ENCODE measurements at regions not wholly inside any gene's neighbourhood (a gene's known extent, or its start where the extent isn't known, plus 50 kb on each side); places are given as distances from the start of the nearest gene placed in this dataset.
"Not testable (repeated sequence)": the region's sequence is repeated elsewhere in the genome, so short reads cannot be mapped to it uniquely, and the experiment has no call there.

GRCh38 chr7:81111781-81112540 is 193.1 kb upstream of the SEMA3C start:
- DNase-seq: no peak

GRCh38 chr7:81111358-81111757 is 192.5 kb upstream of the SEMA3C start:
- no peak for DNase-seq

- no peak for DNase-seq
These were observed 191.8 kb upstream of the SEMA3C start for GRCh38 chr7:81110673-81111072.

GRCh38 chr7:81098213-81098612 is 179.4 kb upstream of the SEMA3C start:
- DNase-seq: no peak

GRCh38 chr7:81094952-81095351 is 176.1 kb upstream of the SEMA3C start:
- no peak for DNase-seq

GRCh38 chr7:81081616-81082015 is 162.8 kb upstream of the SEMA3C start:
- no peak for DNase-seq

GRCh38 chr7:81080553-81080952 is 161.7 kb upstream of the SEMA3C start:
- DNase-seq: no peak

GRCh38 chr7:81079746-81080145 is 160.9 kb upstream of the SEMA3C start:
- no peak for DNase-seq

GRCh38 chr7:81075150-81075549 is 156.3 kb upstream of the SEMA3C start:
- DNase-seq: no peak

GRCh38 chr7:81074406-81074805 is 155.6 kb upstream of the SEMA3C start:
- DNase-seq: no peak

- DNase-seq: no peak
These were observed 155.0 kb upstream of the SEMA3C start for GRCh38 chr7:81073931-81074251.

GRCh38 chr7:81070956-81071355 is 152.1 kb upstream of the SEMA3C start:
- DNase-seq: no peak

- no peak for DNase-seq
These were observed 147.9 kb upstream of the SEMA3C start for GRCh38 chr7:81066797-81067196.

GRCh38 chr7:81064426-81064825 is 145.6 kb upstream of the SEMA3C start:
- DNase-seq: no peak

- no peak for DNase-seq
These were observed 143.9 kb upstream of the SEMA3C start for GRCh38 chr7:81062755-81063154.

GRCh38 chr7:81057469-81057868 is 138.6 kb upstream of the SEMA3C start:
- not testable (repeated sequence) for DNase-seq

- DNase-seq: no peak
These were observed 134.8 kb upstream of the SEMA3C start for GRCh38 chr7:81053623-81054022.

- no peak for DNase-seq
These were observed 133.1 kb upstream of the SEMA3C start for GRCh38 chr7:81051811-81052413.

GRCh38 chr7:81045491-81046030 is 126.7 kb upstream of the SEMA3C start:
- DNase-seq: no peak

- not testable (repeated sequence) for DNase-seq
These were observed 123.8 kb upstream of the SEMA3C start for GRCh38 chr7:81042646-81043045.

- DNase-seq: no peak
These were observed 121.6 kb upstream of the SEMA3C start for GRCh38 chr7:81040496-81040895.

GRCh38 chr7:81036871-81037270 is 118.0 kb upstream of the SEMA3C start:
- DNase-seq: no peak

- no peak for DNase-seq
These were observed 117.2 kb upstream of the SEMA3C start for GRCh38 chr7:81036057-81036456.

- DNase-seq: no peak
These were observed 113.1 kb upstream of the SEMA3C start for GRCh38 chr7:81031996-81032395.

GRCh38 chr7:81031243-81031642 is 112.4 kb upstream of the SEMA3C start:
- no peak for DNase-seq
